Sigmoid colon (tissue), 6 donors: ENCODE measurements at regions not wholly inside any gene's neighbourhood (a gene's known extent, or its start where the extent isn't known, plus 50 kb on each side); places are given as distances from the start of the nearest gene placed in this dataset.

Experiments
- DNase-seq: peaks from one replicate; pipeline ENCODE4 v3.0.0-alpha.2; 2019
- H3K27ac ChIP-seq, 4 donors: fragments of 200-600 bp; sonication (generic); one replicate each; pipeline ENCODE4 v1.5.1; 2016 to 2019; ENCODE audit warnings: mild to moderate bottlenecking in 1 of 4
- H3K27me3 ChIP-seq, 3 donors: fragments of 200-600 bp; sonication (generic); one replicate each; pipeline ENCODE4 v1.5.1; 2019; ENCODE audit warnings: mild to moderate bottlenecking in 1 of 3
- H3K36me3 ChIP-seq, 4 donors: fragments of 200-600 bp; sonication (generic); one replicate each; pipeline ENCODE4 v1.5.1; 2016 to 2019
- H3K4me1 ChIP-seq, 4 donors: fragments of 200-600 bp; sonication (generic); one replicate each; pipeline ENCODE4 v1.5.1; 2017 to 2019
- H3K4me3 ChIP-seq, 4 donors: fragments of 200-600 bp; sonication (generic); one replicate each; pipeline ENCODE4 v1.5.1; 2017 to 2019; ENCODE audit warnings: mild to moderate bottlenecking in 2 of 4, moderate library complexity in 1 of 4
- H3K9me3 ChIP-seq, 4 donors: fragments of 200-600 bp in 3 of 4; sonication (generic) in 3 of 4; one replicate each; pipeline versions ENCODE4 v1.5.1 to v1.6.1; 2013 to 2019
- CTCF ChIP-seq, 4 experiments: fragments of 450-650 bp in 3 of 4; fragments of 200-600 bp in 1 of 4; IDR thresholded peaks; one replicate each; pipeline ENCODE4 v1.5.1; 2016 to 2019; ENCODE audit warnings: antibody characterized with exemption in 4 of 4, mild to moderate bottlenecking in 3 of 4, moderate library complexity in 2 of 4
- EP300 ChIP-seq, 4 donors: sonication (generic); formaldehyde crosslinking; IDR thresholded peaks; one replicate each; pipeline ENCODE4 v1.6.1; 2017; ENCODE audit warnings: antibody characterized with exemption in 4 of 4
- POLR2A ChIP-seq, 2 donors: fragments of 450-650 bp; IDR thresholded peaks; one replicate each; pipeline ENCODE4 v1.6.1; 2016; ENCODE audit warnings: antibody characterized with exemption in 2 of 2, mild to moderate bottlenecking in 2 of 2, moderate library complexity in 2 of 2
- POLR2AphosphoS5 ChIP-seq, 4 donors: sonication (generic); formaldehyde crosslinking; IDR thresholded peaks; one replicate each; pipeline ENCODE4 v1.6.1; 2017; ENCODE audit warnings: antibody characterized with exemption in 4 of 4
- WGBS, 2 donors: extraction: QIAGEN DNeasy Blood & Tissue Kit; methylation state at CpG; one replicate each; pipeline ENCODE4 v1.1.7; 2013; 5-methylcytosine and 5-hydroxymethylcytosine counted together
- intact Hi-C: fragments of 100-400 bp; cut with DNase I; formaldehyde crosslinking; loops from one replicate; pipeline ENCODE4 v1.15.1; 2023
- donor health status: healthy with polysubstance abuse.
- donor health status: healthy.

- H3K4me3 ChIP-seq: no peak overlapping the region
- WGBS, 2 donors: 47 to 84% methylated on average over 1 of the region's 1 CpG
- DNase-seq: no peak
- intact Hi-C loops: loop anchor here (5.0 kb wide), 1 partner anchor 75 kb away; no protein-coding TSS in a partner anchor
- TF ChIP-seq POLR2AphosphoS5 (IDR thresholded peaks at IDR 0.05) (no peak), POLR2A (IDR thresholded peaks at IDR 0.05) (no peak), CTCF (IDR thresholded peaks at IDR 0.05) (no peak), EP300 (IDR thresholded peaks at IDR 0.05) (no peak)
- no peaks in the 10 kb centered on the region for H3K27me3 ChIP-seq
- H3K27ac ChIP-seq: peak overlapping the region in 1 of 4 donors; percentile 86
- no peaks in the 10 kb centered on the region for H3K36me3 ChIP-seq
- H3K9me3 ChIP-seq: no peaks in the 10 kb centered on the region
- peaks cover 0 to 40% (median 28%) of the 10 kb centered on the region in 4 donors for H3K4me1 ChIP-seq
Observed at GRCh38 chr2:215627771-215628170, 191.9 kb upstream of the FN1 start.

- Histone ChIP-seq H3K36me3 (no peaks in the 10 kb centered on the region), H3K27ac (peak overlapping the region in 3 of 4 donors; percentile 80 to 89 (median 86)), H3K9me3 (no peaks in the 10 kb centered on the region), H3K4me3 (no peak overlapping the region), H3K27me3 (no peaks in the 10 kb centered on the region), H3K4me1 (peaks cover 0 to 40% (median 31%) of the 10 kb centered on the region in 4 donors)
- 78 to 81% methylated on average over 5 of the region's 5 CpGs for WGBS, 2 donors
- no peak for DNase-seq
- intact Hi-C loops: loop anchor here (5.0 kb wide), 1 partner anchor 75 kb away; no protein-coding TSS in a partner anchor
- TF ChIP-seq POLR2A (IDR thresholded peaks at IDR 0.05) (no peak), EP300 (IDR thresholded peaks at IDR 0.05) (no peak), POLR2AphosphoS5 (IDR thresholded peaks at IDR 0.05) (no peak), CTCF (IDR thresholded peaks at IDR 0.05) (no peak)
Observed at GRCh38 chr2:215626812-215627281, 191.0 kb upstream of the FN1 start.

GRCh38 chr2:215626063-215626462, 190.2 kb upstream of the FN1 start:
- Histone ChIP-seq H3K27ac (peak overlapping the region in 3 of 4 donors; percentile 80 to 89 (median 86)), H3K4me3 (no peak overlapping the region), H3K27me3 (no peaks in the 10 kb centered on the region), H3K4me1 (peaks cover 0 to 40% (median 31%) of the 10 kb centered on the region in 4 donors), H3K36me3 (no peaks in the 10 kb centered on the region), H3K9me3 (no peaks in the 10 kb centered on the region)
- WGBS, 2 donors: 79 to 95% methylated on average over 1 of the region's 1 CpG
- DNase-seq: no peak
- TF ChIP-seq POLR2A (IDR thresholded peaks at IDR 0.05) (no peak), CTCF (IDR thresholded peaks at IDR 0.05) (no peak), POLR2AphosphoS5 (IDR thresholded peaks at IDR 0.05) (no peak), EP300 (IDR thresholded peaks at IDR 0.05) (no peak)
- intact Hi-C loops: loop anchor here (5.0 kb wide), 1 partner anchor 76 kb away; no protein-coding TSS in a partner anchor

DNA sequence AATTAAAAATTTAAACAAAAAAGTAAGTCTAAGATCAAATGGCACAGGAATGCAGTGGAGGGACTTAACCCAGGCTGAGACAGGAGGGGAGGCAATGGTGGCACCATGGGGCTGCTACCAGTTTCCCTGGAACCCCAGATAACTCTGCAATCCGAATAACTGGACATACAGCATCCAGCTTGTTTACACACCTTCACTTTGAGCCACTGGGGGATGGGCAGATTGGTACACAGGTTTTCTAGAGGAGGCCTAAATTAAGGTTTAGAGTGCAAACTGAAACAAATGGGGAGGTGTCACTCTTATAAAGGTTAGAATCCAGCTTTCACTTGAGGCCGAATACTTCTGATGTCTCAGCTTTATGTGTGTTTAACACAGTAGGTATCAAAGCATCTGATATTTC, 189.3 kb upstream of the FN1 start:
- Histone ChIP-seq H3K27me3 (no peaks in the 10 kb centered on the region), H3K27ac (peak overlapping the region; percentile 80 to 89 (median 86)), H3K4me1 (peaks cover 0 to 40% (median 31%) of the 10 kb centered on the region in 4 donors), H3K36me3 (no peaks in the 10 kb centered on the region), H3K4me3 (no peak overlapping the region), H3K9me3 (no peaks in the 10 kb centered on the region)
- 88 to 90% methylated on average over 2 of the region's 2 CpGs for WGBS, 2 donors
- TF ChIP-seq POLR2AphosphoS5 (IDR thresholded peaks at IDR 0.05): no peak
- no peak for TF ChIP-seq EP300 (IDR thresholded peaks at IDR 0.05)
- no peak for TF ChIP-seq POLR2A (IDR thresholded peaks at IDR 0.05)
- no peak for TF ChIP-seq CTCF (IDR thresholded peaks at IDR 0.05)
- intact Hi-C loops: loop anchor here (2.0 to 5.0 kb wide), 4 partner anchors 44 to 190 kb away; no protein-coding TSS in a partner anchor
- no peak for DNase-seq
